Endodermal cell (in vitro differentiated cells): ENCODE measurements at regions not wholly inside any gene's neighbourhood (a gene's known extent, or its start where the extent isn't known, plus 50 kb on each side); places are given as distances from the start of the nearest gene placed in this dataset.

Source experiments
- DNase-seq: peaks from one replicate; pipeline ENCODE4 v3.0.0-alpha.2; 2017
- H3K27ac ChIP-seq: 2 replicates; pipeline ENCODE4 v1.5.1; 2013; ENCODE audit warnings: mild to moderate bottlenecking, low read depth, low read length, moderate library complexity
- H3K27me3 ChIP-seq: 2 replicates; pipeline ENCODE4 v1.6.1; 2013; ENCODE audit warnings: mild to moderate bottlenecking, low read length, moderate library complexity; ENCODE audit not compliant: insufficient read depth, control insufficient read depth, poor library complexity, severe bottlenecking
- H3K36me3 ChIP-seq: 2 replicates; pipeline ENCODE4 v1.7.0; 2013; ENCODE audit warnings: mild to moderate bottlenecking, low read length, moderate library complexity; ENCODE audit not compliant: control insufficient read depth, insufficient read depth
- H3K4me1 ChIP-seq: one replicate; pipeline ENCODE4 v1.7.0; 2013; ENCODE audit warnings: low read length; ENCODE audit not compliant: control insufficient read depth, insufficient read depth
- H3K4me3 ChIP-seq: 2 replicates; pipeline ENCODE4 v1.5.1; 2013; ENCODE audit warnings: mild to moderate bottlenecking, low read length, moderate library complexity
- H3K9ac ChIP-seq: 2 replicates; pipeline ENCODE4 v1.6.1; 2013; ENCODE audit warnings: mild to moderate bottlenecking, low read length, moderate library complexity; ENCODE audit not compliant: poor library complexity, severe bottlenecking; ENCODE audit errors: extremely low read depth
- H3K9me3 ChIP-seq: 2 replicates; pipeline ENCODE4 v1.6.1; 2013; ENCODE audit warnings: mild to moderate bottlenecking, low read length, moderate library complexity; ENCODE audit not compliant: control insufficient read depth
- H3K27ac Mint-ChIP-seq: 2 replicates; pipeline ENCODE4 v1.8.0; 2020; ENCODE audit warnings: mixed read lengths
- H3K27me3 Mint-ChIP-seq: 2 replicates; pipeline ENCODE4 v1.8.0; 2021; ENCODE audit warnings: mild to moderate bottlenecking, mixed read lengths; ENCODE audit not compliant: insufficient read depth
- H3K36me3 Mint-ChIP-seq: 2 replicates; pipeline ENCODE4 v1.8.0; 2020; ENCODE audit warnings: low read depth, mixed read lengths
- H3K4me1 Mint-ChIP-seq: 2 replicates; pipeline ENCODE4 v1.8.0; 2020; ENCODE audit warnings: mixed read lengths
- H3K4me3 Mint-ChIP-seq: 2 replicates; pipeline ENCODE4 v1.8.0; 2020; ENCODE audit warnings: mild to moderate bottlenecking, moderate library complexity, mixed read lengths
- H3K9me3 Mint-ChIP-seq: 2 replicates; pipeline ENCODE4 v1.8.0; 2020; ENCODE audit warnings: mild to moderate bottlenecking, mixed read lengths
- CTCF ChIP-seq: fragments of 200-600 bp; sonication (generic); conservative IDR thresholded peaks from 2 replicates; pipeline ENCODE4 v1.5.0; 2021; ENCODE audit warnings: antibody characterized with exemption, mild to moderate bottlenecking
- WGBS, 2 experiments: methylation state at CpG; one replicate each; pipeline versions ENCODE4 v1.1.5 to v1.1.7; 2013; ENCODE audit warnings: missing lambda C conversion rate in 2 of 2, mixed read lengths in 1 of 2; ENCODE audit not compliant: insufficient coverage in 1 of 2, insufficient read length in 1 of 2; 5-methylcytosine and 5-hydroxymethylcytosine counted together

GRCh38 chr10:32175629-32176028 is 119.4 kb upstream of the KIF5B start:
- H3K4me1 Mint-ChIP-seq, result no peaks in the 10 kb centered on the region
- Histone ChIP-seq H3K4me3 (no peak overlapping the region), H3K9ac (no peak overlapping the region), H3K9me3 (no peaks in the 10 kb centered on the region), H3K27me3 (no peaks in the 10 kb centered on the region), H3K36me3 (no peaks in the 10 kb centered on the region), H3K27ac (no peak overlapping the region), H3K4me1 (no peaks in the 10 kb centered on the region)
- TF ChIP-seq CTCF, result no peak
- no peaks in the 10 kb centered on the region for H3K27me3 Mint-ChIP-seq
- no peak overlapping the region for H3K27ac Mint-ChIP-seq
- no peaks in the 10 kb centered on the region for H3K9me3 Mint-ChIP-seq
- WGBS, 2 experiments, result 96 to 100% methylated on average over 2 of the region's 2 CpGs
- no peaks in the 10 kb centered on the region for H3K36me3 Mint-ChIP-seq
- H3K4me3 Mint-ChIP-seq, result no peak overlapping the region
- DNase-seq, result no peak

GRCh38 chr10:32174349-32174893 is 118.2 kb upstream of the KIF5B start:
- no peaks in the 10 kb centered on the region for H3K9me3 Mint-ChIP-seq
- no peak overlapping the region for H3K27ac Mint-ChIP-seq
- no peaks in the 10 kb centered on the region for H3K27me3 ChIP-seq
- no peaks in the 10 kb centered on the region for H3K36me3 ChIP-seq
- H3K4me1 Mint-ChIP-seq, result no peaks in the 10 kb centered on the region
- no peak overlapping the region for H3K27ac ChIP-seq
- no peak for DNase-seq
- no peak overlapping the region for H3K4me3 ChIP-seq
- H3K9me3 ChIP-seq, result no peaks in the 10 kb centered on the region
- WGBS, 2 experiments, result 82 to 100% methylated on average over 2 to 3 of the region's 3 CpGs
- H3K36me3 Mint-ChIP-seq, result no peaks in the 10 kb centered on the region
- no peak overlapping the region for H3K9ac ChIP-seq
- H3K4me1 ChIP-seq, result no peaks in the 10 kb centered on the region
- no peaks in the 10 kb centered on the region for H3K27me3 Mint-ChIP-seq
- TF ChIP-seq CTCF, result no peak
- no peak overlapping the region for H3K4me3 Mint-ChIP-seq

GRCh38 chr10:32171204-32171603 is 115.0 kb upstream of the KIF5B start:
- no peaks in the 10 kb centered on the region for H3K9me3 ChIP-seq
- no peaks in the 10 kb centered on the region for H3K9me3 Mint-ChIP-seq
- H3K36me3 ChIP-seq, result no peaks in the 10 kb centered on the region
- no peak overlapping the region for H3K27ac ChIP-seq
- no peaks in the 10 kb centered on the region for H3K36me3 Mint-ChIP-seq
- no peak overlapping the region for H3K4me3 Mint-ChIP-seq
- H3K4me1 ChIP-seq, result no peaks in the 10 kb centered on the region
- no peaks in the 10 kb centered on the region for H3K4me1 Mint-ChIP-seq
- no peak overlapping the region for H3K4me3 ChIP-seq
- H3K27me3 Mint-ChIP-seq, result no peaks in the 10 kb centered on the region
- no peaks in the 10 kb centered on the region for H3K27me3 ChIP-seq
- TF ChIP-seq CTCF, result no peak
- H3K9ac ChIP-seq, result no peak overlapping the region
- H3K27ac Mint-ChIP-seq, result no peak overlapping the region
- no peak for DNase-seq
- WGBS, 2 experiments, result 86 to 100% methylated on average over 3 of the region's 3 CpGs
